Ectodermal cell (in vitro differentiated cells): ENCODE measurements at regions not wholly inside any gene's neighbourhood (a gene's known extent, or its start where the extent isn't known, plus 50 kb on each side); places are given as distances from the start of the nearest gene placed in this dataset.

ENCODE experiments used
- H3K27ac ChIP-seq: 2 replicates; pipeline ENCODE4 v1.7.0; 2013; ENCODE audit warnings: mild to moderate bottlenecking, low read depth, low read length; ENCODE audit not compliant: insufficient read depth, poor library complexity, severe bottlenecking
- H3K27me3 ChIP-seq: 2 replicates; pipeline ENCODE4 v1.7.0; 2013; ENCODE audit warnings: mild to moderate bottlenecking, low read length; ENCODE audit not compliant: insufficient read depth, control insufficient read depth, poor library complexity, severe bottlenecking
- H3K36me3 ChIP-seq: one replicate; pipeline ENCODE4 v1.7.0; 2013; ENCODE audit warnings: low read length; ENCODE audit not compliant: control insufficient read depth, insufficient read depth
- H3K4me1 ChIP-seq: one replicate; pipeline ENCODE4 v1.7.0; 2013; ENCODE audit warnings: low read length; ENCODE audit not compliant: control insufficient read depth, insufficient read depth
- H3K4me3 ChIP-seq: 2 replicates; pipeline ENCODE4 v1.7.0; 2013; ENCODE audit warnings: low read depth, low read length, control low read depth; ENCODE audit not compliant: insufficient read depth
- H3K9me3 ChIP-seq: 2 replicates; pipeline ENCODE4 v1.7.0; 2013; ENCODE audit warnings: mild to moderate bottlenecking, low read length, moderate library complexity; ENCODE audit not compliant: control insufficient read depth
- WGBS, 2 experiments: methylation state at CpG; one replicate each; pipeline ENCODE4 v1.1.7; 2013; ENCODE audit warnings: missing lambda C conversion rate in 2 of 2; 5-methylcytosine and 5-hydroxymethylcytosine counted together

DNA sequence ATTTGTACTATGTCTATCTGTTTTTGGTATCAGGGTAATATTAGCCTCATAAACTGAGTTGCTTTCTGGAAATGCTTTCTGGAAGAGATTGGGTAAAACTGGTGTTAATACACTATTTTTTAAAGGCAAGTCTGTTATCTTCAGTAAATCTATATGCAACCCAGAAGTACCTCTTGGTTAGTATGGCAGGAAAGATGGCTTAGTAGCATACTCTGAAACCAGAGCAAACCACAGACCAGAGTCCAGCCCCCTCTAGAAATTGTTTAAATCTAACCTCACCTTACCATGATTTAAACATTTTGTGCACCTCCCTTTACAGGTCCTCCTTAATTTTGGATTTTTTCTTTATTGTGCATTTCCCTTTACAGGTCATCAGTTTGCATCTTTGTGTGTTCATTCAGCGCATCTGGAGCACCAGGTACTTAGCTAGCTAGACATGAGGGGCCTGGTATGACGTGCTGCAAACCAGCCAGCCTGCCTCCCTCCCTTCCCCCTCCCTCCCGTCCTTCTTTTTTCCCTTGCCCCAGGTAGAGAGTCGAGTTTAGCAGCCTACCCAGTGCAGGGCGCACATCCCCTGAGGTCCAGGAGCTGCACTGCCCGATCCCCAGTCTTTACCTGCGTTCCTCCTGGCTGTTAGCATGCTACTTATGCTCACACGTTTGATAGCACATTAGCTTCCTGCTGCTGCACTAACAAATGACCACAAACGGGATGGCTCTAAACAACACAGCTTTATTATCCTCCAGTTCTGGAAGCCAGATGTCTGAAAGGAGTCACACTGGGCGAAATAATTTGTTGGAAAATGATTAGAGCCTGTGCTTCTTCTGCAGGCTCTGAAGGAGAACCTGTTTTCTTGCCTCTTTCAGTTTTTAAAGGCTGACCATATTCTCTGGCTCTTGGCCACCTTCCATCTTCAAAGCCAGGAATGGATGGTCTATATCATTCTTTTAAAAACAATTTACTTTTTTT lies 299.9 kb upstream of the HABP2 start:
- 55 to 61% methylated on average over 10 of the region's 10 CpGs for WGBS, 2 experiments
- no peaks in the 10 kb centered on the region for H3K36me3 ChIP-seq
- H3K9me3 ChIP-seq = no peaks in the 10 kb centered on the region
- H3K4me3 ChIP-seq = no peak overlapping the region
- H3K27ac ChIP-seq = no peak overlapping the region
- no peaks in the 10 kb centered on the region for H3K27me3 ChIP-seq
- peaks cover 18% of the 10 kb centered on the region for H3K4me1 ChIP-seq

DNA sequence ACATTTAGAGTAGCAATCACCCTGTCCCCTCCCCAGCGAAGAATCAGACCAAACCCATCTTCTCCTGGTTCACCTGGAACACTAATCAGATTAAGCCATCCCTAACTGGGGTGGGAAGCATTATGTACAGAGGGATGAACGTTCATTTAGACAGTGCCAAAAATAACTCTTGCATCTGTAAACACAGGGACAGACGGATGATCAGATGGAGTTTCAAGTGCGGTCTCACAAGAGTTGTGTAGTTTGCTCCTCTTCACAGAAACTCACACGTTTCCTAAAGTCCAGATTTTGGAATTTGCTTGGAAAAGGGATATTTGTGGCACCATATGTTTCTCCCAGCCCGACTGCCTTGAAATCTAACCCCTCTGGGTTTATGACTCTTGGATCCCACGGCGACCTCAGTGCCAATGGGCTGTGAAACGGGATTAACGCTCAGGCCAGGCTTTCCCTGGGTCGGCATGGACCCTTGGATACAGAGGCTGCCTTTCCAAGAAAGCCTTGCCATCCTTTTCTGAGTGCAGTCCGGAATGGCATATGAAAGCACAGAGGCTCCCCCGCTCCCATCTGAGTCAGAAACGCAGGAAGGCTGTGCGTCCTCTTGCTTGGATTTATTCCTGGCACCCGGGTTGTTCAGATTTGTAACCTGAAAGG lies 293.2 kb upstream of the HABP2 start:
- H3K36me3 ChIP-seq = no peaks in the 10 kb centered on the region
- no peaks in the 10 kb centered on the region for H3K9me3 ChIP-seq
- 87 to 90% methylated on average over 16 of the region's 16 CpGs for WGBS, 2 experiments
- H3K4me3 ChIP-seq = no peak overlapping the region
- no peak overlapping the region for H3K27ac ChIP-seq
- H3K4me1 ChIP-seq = peaks cover 24% of the 10 kb centered on the region
- H3K27me3 ChIP-seq = no peaks in the 10 kb centered on the region

DNA sequence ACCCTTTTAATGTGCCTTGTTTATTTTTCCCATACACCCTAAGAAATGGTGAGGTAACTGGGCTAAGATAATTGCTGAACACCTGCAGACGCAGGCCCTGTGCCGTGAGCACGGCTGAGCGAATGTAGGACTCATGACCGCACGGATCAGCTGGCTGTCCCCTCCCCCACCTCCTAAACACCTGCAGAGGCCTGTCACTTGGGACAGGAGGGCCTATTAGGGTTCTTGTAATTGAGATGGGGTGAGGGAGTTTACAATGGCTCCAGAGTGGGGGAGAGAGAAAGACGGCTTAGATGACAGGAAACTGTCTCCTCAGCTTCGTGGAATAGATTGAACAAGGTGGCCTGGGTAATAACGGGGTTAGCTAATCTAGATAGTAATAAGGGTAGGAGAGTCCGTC lies 291.7 kb upstream of the HABP2 start:
- WGBS, 2 experiments = 93 to 94% methylated on average over 10 of the region's 10 CpGs
- Histone ChIP-seq H3K27ac (no peak overlapping the region), H3K9me3 (no peaks in the 10 kb centered on the region), H3K4me1 (peaks cover 21% of the 10 kb centered on the region), H3K4me3 (no peak overlapping the region), H3K27me3 (no peaks in the 10 kb centered on the region), H3K36me3 (no peaks in the 10 kb centered on the region)

DNA sequence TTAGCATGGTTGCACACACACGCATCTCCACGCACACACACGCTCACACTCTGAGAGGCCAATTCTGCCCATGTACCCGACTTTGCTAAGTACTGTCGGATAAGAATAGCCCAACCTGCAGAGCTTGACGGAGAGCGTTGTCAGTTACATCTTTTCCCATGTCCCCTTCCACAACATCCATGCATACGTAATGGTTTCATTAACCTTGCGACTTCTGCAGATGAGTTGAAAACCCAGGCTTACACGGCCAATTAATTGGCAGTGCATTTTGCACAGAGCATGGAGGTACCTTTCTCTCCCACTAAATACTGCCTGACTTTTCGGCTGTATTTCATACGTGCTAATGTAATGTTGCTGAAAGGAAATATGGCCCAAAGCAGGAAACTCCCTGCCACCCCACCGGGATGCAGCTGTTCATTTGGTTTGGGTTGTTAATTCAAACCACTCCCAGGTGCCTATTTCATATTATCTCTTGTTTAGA lies 291.2 kb upstream of the HABP2 start:
- no peaks in the 10 kb centered on the region for H3K9me3 ChIP-seq
- H3K27me3 ChIP-seq = no peaks in the 10 kb centered on the region
- no peak overlapping the region for H3K27ac ChIP-seq
- peaks cover 21% of the 10 kb centered on the region for H3K4me1 ChIP-seq
- WGBS, 2 experiments = 94 to 95% methylated on average over 13 of the region's 13 CpGs
- no peaks in the 10 kb centered on the region for H3K36me3 ChIP-seq
- no peak overlapping the region for H3K4me3 ChIP-seq

DNA sequence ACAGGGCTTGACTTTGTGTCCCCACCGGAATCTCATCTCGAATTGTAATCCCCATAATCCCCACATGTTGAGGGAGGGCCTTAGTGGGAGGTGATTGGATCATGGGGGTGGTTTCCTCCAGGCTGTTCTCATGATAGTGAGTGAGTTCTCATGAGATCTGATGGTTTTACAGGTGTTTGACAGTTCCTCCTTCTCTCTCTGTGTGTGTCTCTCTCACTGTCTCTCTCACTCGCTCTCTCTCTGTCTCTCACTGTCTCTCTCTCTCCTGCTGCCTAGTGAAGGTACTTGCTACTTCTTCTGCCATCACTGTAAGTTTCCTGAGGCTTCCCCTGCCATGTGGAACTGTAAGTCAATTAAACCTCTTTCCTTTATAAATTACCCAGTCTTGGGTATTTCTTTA lies 289.8 kb upstream of the HABP2 start:
- Histone ChIP-seq H3K27ac (no peak overlapping the region), H3K27me3 (no peaks in the 10 kb centered on the region), H3K4me3 (no peak overlapping the region), H3K4me1 (peaks cover 21% of the 10 kb centered on the region), H3K36me3 (no peaks in the 10 kb centered on the region), H3K9me3 (no peaks in the 10 kb centered on the region)
- WGBS, 2 experiments = 88 to 92% methylated on average over 3 of the region's 3 CpGs

DNA sequence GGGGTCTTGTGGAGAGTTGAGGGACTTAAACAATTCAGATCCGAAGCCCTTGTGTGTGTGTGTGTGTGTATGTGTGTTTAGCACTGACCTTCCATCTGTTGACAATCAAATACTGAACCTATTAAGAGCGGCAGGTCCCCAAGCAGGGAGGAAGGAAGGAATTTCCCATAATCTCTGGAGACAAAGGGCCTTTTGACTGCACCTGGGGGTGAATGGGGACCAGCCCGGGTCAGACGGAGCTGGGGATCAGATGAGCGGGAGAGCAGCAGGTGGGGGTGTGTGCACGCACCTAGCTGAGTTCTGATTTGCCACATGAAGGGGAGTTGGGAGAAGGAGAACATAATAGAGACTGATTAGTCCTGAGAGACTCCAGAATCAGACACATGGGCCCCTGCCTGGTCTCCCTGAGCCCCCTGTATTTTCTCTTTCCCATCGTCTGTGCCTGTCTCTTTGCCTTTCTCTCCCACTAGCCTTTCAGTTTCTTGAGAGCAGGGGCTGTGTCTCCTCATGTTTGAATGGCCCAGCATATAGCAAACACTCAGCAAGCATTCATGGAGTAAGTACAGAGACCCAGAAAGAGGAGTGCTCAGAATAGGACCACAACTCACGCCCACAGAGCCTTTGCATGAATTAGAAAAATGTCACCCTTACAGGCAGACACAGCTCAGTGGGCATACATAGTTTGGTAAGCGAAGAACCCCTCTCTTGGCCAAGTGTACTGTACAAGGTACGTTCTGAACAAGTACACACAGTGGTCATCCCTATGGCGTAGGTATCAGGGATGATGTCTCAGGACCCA lies 288.3 kb upstream of the HABP2 start:
- Histone ChIP-seq H3K4me1 (peaks cover 19% of the 10 kb centered on the region), H3K36me3 (no peaks in the 10 kb centered on the region), H3K27ac (no peak overlapping the region), H3K4me3 (no peak overlapping the region), H3K27me3 (no peaks in the 10 kb centered on the region), H3K9me3 (no peaks in the 10 kb centered on the region)
- 58 to 61% methylated on average over 11 of the region's 11 CpGs for WGBS, 2 experiments

DNA sequence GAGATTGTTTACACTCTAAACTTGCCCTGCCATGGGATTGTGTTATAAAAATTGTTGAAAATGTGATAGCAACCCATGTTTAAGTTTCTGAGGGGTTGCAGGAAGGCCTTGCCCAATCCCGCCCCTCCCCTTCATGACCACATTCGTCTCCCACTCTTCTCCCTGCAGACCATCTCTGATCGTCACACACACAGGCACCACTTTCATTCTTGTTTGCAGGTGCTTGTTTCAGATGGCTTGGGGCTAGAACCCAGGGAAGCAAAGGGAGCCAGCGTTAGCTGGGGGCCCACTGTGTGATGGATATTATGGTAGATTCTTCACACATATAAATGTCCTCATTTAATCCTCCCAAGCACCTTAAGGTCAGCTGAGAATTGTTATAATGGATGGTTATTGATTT lies 286.7 kb upstream of the HABP2 start:
- Histone ChIP-seq H3K4me3 (no peak overlapping the region), H3K36me3 (no peaks in the 10 kb centered on the region), H3K27ac (no peak overlapping the region), H3K27me3 (no peaks in the 10 kb centered on the region), H3K9me3 (no peaks in the 10 kb centered on the region), H3K4me1 (peaks cover 11% of the 10 kb centered on the region)
- 81 to 89% methylated on average over 3 of the region's 4 CpGs for WGBS, 2 experiments

DNA sequence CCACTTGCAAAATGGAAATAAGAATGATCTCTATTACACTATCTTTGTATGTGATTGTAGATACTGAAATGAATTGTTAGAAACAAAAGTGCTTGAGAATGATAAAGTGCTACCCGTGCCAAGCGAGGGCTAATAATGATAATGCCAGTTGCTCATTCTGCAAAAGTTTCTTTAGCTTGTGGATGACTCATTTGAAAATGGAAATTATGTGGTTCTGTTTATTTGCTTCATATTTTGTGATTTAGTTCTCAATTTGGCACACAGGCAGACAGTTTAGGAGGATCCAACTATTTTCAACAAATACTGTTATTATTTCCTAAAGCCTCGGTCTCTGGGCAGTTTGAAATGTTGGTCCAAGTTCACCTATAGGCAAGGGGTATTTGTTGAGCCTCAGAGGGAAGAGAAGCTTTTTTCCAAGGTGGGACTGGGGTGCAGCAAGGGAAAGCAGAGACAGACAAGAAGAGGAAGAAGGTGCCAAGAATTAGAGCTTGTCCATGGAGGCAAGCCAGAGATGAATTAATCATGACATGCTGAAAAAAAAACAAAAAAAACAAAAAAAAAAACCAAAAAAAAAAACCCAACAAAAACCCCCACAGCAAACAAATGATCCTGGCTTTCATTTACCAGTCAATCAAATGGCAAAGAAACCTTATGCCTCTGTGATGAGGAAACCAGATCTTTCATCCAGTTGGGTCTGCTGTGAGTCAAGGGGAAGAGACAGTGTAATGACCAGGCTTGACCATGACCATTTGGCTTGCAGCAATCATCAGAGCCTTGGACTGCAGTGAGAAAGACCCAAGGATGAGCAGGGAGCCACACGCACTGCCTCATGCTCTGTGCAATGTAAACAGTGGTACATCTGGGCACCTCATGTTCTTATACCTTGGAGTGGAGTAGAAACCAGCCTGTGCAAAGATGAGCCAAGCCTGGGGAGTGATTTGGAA lies 285.0 kb upstream of the HABP2 start:
- no peaks in the 10 kb centered on the region for H3K36me3 ChIP-seq
- H3K9me3 ChIP-seq = no peaks in the 10 kb centered on the region
- H3K4me3 ChIP-seq = no peak overlapping the region
- H3K4me1 ChIP-seq = peaks cover 13% of the 10 kb centered on the region
- WGBS, 2 experiments = 97 to 98% methylated on average over 4 of the region's 4 CpGs
- H3K27me3 ChIP-seq = no peaks in the 10 kb centered on the region
- no peak overlapping the region for H3K27ac ChIP-seq

DNA sequence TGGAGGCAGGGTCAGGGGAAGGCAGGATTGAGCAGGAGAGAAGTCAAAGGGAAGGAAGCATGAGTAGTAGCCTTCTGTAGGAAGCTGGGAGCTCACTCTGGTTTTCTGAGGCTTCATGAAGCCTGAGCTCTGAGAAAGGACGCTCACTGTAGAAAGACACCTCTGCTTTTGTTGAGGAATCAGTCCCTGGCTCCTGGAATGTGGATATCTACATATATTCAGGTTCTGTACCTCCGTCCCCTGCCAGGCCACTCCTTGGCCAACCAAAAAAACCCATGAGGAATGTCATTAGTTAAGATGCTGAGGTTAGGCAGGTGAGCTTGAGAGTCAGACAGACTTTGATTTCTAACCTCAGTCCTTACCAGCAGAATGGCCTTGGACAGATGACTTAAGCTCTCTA lies 283.5 kb upstream of the HABP2 start:
- Histone ChIP-seq H3K36me3 (no peaks in the 10 kb centered on the region), H3K9me3 (no peaks in the 10 kb centered on the region), H3K4me1 (peaks cover 15% of the 10 kb centered on the region), H3K27me3 (no peaks in the 10 kb centered on the region), H3K27ac (no peak overlapping the region), H3K4me3 (no peak overlapping the region)
- 84 to 90% methylated on average over 2 of the region's 2 CpGs for WGBS, 2 experiments
